ENCODE measurements at regions not wholly inside any gene's neighbourhood (a gene's known extent, or its start where the extent isn't known, plus 50 kb on each side); places are given as distances from the start of the nearest gene placed in this dataset.

DNA sequence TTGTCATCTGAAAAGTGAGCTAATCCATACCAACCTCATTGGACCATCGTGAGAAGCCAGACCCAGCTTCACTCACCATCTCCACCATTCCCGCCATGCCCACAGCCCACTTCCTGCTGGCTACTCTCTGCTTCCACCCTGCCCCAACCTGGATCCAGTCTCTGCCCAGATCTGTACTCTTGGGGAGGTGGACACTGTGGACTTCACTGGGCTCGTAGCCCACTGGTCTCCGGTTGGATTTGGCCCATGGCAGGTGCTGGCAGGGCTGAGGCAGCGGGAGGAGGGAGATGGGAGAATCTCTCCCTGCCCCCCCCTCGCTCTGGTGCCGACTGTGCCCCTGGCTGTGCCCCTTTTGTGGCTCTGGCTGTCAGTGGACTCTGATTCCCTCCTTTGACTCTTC, 193.8 kb downstream of the ABHD5 start:
- CTCF ChIA-PET = no interaction called here
- no peak overlapping the region for H3K4me3 Mint-ChIP-seq (ENCODE audit: low read depth, unreplicated experiment)
- no peaks in the 10 kb centered on the region for H3K27me3 Mint-ChIP-seq (ENCODE audit: unreplicated experiment)
- H3K9me3 Mint-ChIP-seq (ENCODE audit: low read depth, unreplicated experiment) = peaks cover 4% of the 10 kb centered on the region
- no peak for DNase-seq
- H3K36me3 Mint-ChIP-seq (ENCODE audit: insufficient read depth, unreplicated experiment) = no peaks in the 10 kb centered on the region
- TF ChIP-seq CTCF (IDR thresholded peaks at IDR 0.05; ENCODE audit: unreplicated experiment) = no peak
- no peak overlapping the region for H3K27ac Mint-ChIP-seq (ENCODE audit: unreplicated experiment)
- intact Hi-C loops (cut with micrococcal nuclease; ENCODE audit: unreplicated experiment) = no loop called here
- H3K4me1 Mint-ChIP-seq (ENCODE audit: low read depth, unreplicated experiment) = peaks cover 2% of the 10 kb centered on the region
- BruUV-seq (replicated peaks) = no TSS peak

DNA sequence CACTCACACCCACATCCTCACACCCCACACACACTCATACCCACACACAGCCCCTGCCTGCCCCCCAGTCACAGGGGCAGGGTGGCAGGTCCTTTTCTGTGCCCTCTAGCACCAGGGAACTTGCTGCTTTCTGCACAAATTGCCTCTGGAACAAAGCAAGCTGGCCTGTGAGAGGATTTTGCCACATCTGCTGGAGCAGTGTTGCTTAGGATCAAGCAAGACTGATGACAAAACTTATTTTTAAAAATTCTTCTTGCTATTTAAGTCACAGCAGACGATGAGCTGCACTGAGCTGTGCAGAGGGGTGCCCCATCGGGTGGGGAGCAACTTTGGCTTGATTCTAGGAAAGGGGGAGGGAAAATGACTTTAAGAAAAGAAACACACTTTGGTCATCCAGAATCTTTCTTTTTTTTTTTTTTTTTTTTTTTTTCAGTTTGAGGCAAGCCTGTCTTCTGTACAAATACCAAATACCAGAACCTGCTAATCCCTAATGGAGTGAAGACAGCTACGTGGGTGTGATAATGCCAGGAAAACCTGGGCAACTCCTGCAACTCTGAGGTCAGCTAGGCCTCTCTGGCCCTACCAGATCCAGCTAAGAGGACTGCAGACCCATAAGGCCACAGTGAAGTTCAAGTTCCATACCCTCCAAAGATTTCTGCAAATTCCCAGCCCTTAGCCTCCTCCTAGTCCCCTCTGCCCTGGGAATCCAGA, 195.3 kb downstream of the ABHD5 start:
- peaks cover 4% of the 10 kb centered on the region for H3K9me3 Mint-ChIP-seq (ENCODE audit: low read depth, unreplicated experiment)
- H3K27me3 Mint-ChIP-seq (ENCODE audit: unreplicated experiment) = no peaks in the 10 kb centered on the region
- H3K4me3 Mint-ChIP-seq (ENCODE audit: low read depth, unreplicated experiment) = no peak overlapping the region
- CTCF ChIA-PET = interaction anchor here (0.9 kb wide), 1 partner anchor 312 kb away, joined by 9 read pairs; no protein-coding TSS in a partner anchor
- H3K27ac Mint-ChIP-seq (ENCODE audit: unreplicated experiment) = no peak overlapping the region
- no peaks in the 10 kb centered on the region for H3K36me3 Mint-ChIP-seq (ENCODE audit: insufficient read depth, unreplicated experiment)
- no peak for TF ChIP-seq CTCF (IDR thresholded peaks at IDR 0.05; ENCODE audit: unreplicated experiment)
- intact Hi-C loops (cut with micrococcal nuclease; ENCODE audit: unreplicated experiment) = no loop called here
- no peak for DNase-seq
- BruUV-seq (replicated peaks) = no TSS peak
- H3K4me1 Mint-ChIP-seq (ENCODE audit: low read depth, unreplicated experiment) = no peaks in the 10 kb centered on the region

DNA sequence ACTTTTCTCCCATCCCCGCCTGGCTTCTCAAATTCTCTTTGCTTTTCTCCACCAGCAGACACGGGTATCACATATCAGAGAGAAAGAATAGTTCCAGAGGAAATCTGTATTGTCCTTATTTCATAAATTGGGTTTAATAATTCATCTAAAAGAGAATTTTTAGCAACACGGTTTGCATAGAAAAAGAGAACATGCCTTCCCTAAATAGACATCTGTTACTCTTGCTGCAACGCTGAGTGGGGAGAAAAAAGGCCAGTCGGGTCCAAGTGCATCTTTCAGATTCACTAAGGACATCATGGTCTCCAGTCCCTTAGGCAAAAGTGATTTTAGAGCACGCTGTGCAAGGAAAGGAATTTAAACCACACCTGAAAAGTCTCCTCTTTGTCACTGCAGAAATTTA, 201.3 kb downstream of the ABHD5 start:
- Mint-ChIP-seq H3K4me1 (ENCODE audit: low read depth, unreplicated experiment) (no peaks in the 10 kb centered on the region), H3K27ac (ENCODE audit: unreplicated experiment) (no peak overlapping the region), H3K36me3 (ENCODE audit: insufficient read depth, unreplicated experiment) (peaks cover 11% of the 10 kb centered on the region), H3K9me3 (ENCODE audit: low read depth, unreplicated experiment) (no peaks in the 10 kb centered on the region), H3K4me3 (ENCODE audit: low read depth, unreplicated experiment) (no peak overlapping the region), H3K27me3 (ENCODE audit: unreplicated experiment) (peaks cover under 1% of the 10 kb centered on the region)
- TF ChIP-seq CTCF (IDR thresholded peaks at IDR 0.05; ENCODE audit: unreplicated experiment) = no peak
- DNase-seq = no peak
- BruUV-seq (replicated peaks) = no TSS peak
- intact Hi-C loops (cut with micrococcal nuclease; ENCODE audit: unreplicated experiment) = no loop called here
- CTCF ChIA-PET = no interaction called here

DNA sequence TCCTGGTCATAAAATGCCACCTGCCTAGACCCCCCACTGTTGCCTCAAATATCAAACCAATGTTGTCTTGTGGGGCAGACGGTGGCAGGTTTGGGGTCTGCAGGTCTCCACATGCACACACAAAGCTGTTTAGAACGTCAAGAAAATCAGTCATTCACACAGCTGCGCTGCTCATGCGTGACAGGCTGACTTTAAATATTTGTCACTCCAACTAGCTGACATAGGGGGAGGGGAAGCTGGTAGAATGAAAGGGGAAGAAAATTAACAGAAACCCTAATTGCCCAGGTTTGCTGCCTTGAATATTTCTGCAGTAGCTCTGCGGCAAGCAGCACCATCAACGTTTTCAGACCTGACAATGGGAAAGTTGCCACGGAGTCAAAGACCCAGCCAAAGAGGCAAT, 201.8 kb downstream of the ABHD5 start:
- intact Hi-C loops (cut with micrococcal nuclease; ENCODE audit: unreplicated experiment) = no loop called here
- no peak overlapping the region for H3K4me3 Mint-ChIP-seq (ENCODE audit: low read depth, unreplicated experiment)
- no peak for DNase-seq
- no peak for TF ChIP-seq CTCF (IDR thresholded peaks at IDR 0.05; ENCODE audit: unreplicated experiment)
- H3K9me3 Mint-ChIP-seq (ENCODE audit: low read depth, unreplicated experiment) = no peaks in the 10 kb centered on the region
- BruUV-seq (replicated peaks) = no TSS peak
- H3K36me3 Mint-ChIP-seq (ENCODE audit: insufficient read depth, unreplicated experiment) = peaks cover 11% of the 10 kb centered on the region
- CTCF ChIA-PET = no interaction called here
- no peak overlapping the region for H3K27ac Mint-ChIP-seq (ENCODE audit: unreplicated experiment)
- H3K4me1 Mint-ChIP-seq (ENCODE audit: low read depth, unreplicated experiment) = no peaks in the 10 kb centered on the region
- peaks cover 6% of the 10 kb centered on the region for H3K27me3 Mint-ChIP-seq (ENCODE audit: unreplicated experiment)
